Brain pericyte (primary cell): ENCODE measurements at regions not wholly inside any gene's neighbourhood (a gene's known extent, or its start where the extent isn't known, plus 50 kb on each side); places are given as distances from the start of the nearest gene placed in this dataset.

Source experiments
- DNase-seq: peaks from one replicate; pipeline ENCODE4 v3.0.0-alpha.2; 2012; ENCODE audit warnings: low read depth, low spot score

DNA sequence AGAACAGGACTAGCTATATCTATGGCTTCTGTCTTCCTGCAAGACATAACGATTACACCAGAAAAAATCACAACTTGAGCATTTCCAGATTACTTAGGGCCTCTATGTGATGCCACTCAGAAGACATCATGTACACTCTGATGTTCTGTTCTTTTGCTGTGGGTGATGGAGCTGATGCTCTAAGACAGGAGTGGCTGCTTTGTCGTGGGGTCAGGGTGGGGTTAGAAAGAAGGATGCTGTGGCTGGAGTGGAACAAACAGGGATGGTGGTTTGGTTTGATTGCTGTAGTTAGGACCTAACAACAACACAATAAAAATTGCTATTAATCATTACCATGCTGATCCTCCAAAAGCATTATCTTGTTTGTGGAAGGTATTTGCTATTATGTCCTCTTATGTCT, 120.3 kb upstream of the ARHGAP20 start:
- no peak for DNase-seq

DNA sequence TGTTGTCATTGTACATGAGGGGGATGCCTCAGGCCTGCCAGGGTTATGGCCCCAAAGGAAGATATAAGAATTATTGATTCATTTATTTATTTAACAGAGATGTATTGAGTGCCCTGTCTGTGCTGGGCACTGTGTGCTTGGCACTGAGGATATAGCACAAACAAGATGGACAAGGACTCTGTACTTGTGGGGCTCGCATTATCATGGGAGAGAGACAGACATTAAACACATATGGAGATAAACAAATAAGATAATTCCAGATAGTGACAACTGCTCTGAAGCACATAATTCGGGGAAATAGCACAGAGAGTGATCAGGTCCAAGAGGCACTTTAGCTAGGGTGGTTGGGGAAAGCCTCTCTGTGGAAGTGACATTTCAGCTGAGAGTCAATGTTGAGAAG, 119.8 kb upstream of the ARHGAP20 start:
- DNase-seq, result no peak

DNA sequence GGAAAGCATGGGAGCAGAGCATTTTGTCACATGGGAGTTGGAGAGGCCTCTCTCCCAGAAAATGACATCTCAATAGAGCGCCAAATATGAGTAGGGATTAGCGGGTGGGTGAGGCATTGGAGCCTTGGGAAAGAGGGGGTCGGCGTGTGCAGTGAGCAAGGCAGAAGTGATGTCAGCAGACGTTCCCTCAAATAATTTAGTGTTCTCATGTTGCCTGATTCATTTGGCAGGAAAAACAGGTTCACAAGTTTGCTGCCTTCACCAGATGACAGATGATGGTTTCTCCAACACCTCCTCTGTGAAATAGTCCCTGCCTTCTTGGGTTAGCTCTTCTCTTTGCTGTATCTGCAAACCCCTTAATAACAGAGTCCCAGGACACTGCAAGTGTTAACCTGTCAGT, 118.5 kb upstream of the ARHGAP20 start:
- DNase-seq, result no peak

DNA sequence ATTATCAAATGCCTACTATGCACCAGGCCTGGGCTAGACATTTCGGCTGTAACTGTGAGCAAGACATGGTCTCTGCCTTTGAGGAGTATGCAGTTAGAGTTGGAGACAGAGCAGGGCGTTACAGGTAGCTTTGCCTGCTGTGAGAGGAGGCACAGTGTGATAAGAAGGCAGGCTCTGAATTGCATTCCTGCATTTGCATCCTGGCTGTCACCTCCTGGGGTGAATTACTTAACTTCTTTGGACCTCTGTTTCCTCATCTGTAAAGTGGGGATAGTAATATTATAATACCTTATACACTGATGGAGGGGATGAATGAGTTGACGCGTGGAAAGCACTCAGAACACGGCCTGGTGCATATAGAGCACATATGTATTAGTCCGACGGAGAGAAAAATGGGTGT, 118.1 kb upstream of the ARHGAP20 start:
- DNase-seq, result no peak

DNA sequence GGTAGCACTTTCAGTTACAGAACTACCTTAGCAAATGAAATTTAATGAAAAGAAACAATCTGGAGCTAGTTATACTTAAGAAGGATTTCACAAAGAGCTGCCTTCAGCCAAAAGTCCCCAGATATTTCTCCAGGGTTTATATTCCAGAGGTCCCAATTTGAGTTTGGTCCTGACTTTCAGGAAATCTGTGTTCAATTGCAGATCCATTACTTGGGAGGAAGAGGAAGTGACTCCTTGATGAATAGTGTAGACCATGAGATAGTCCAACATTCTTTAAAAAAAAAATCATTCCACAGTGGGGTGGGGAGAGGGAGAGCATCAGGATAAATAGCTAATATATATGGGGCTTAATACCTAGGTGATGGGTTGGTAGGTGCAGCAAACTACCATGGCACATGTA, 117.6 kb upstream of the ARHGAP20 start:
- DNase-seq, result no peak

DNA sequence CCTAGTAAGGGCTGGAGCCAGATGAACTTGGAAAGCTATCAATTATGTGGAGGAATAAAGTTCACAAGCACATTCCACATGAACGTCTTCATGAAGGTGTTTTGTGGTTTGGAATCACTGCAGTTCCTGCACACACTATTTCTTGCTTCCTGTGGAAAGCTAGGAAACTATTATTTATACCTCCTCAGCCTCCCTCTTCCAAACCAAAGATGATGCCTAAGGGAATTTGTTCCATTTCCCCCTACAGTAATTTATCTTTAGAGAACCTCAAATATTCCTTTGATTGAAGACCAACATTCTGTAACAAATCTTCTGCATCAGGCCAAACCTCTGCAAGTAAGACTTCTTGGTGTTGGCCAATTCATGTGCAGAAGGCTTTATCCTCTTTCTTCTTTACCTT, 115.8 kb upstream of the ARHGAP20 start:
- no peak for DNase-seq

DNA sequence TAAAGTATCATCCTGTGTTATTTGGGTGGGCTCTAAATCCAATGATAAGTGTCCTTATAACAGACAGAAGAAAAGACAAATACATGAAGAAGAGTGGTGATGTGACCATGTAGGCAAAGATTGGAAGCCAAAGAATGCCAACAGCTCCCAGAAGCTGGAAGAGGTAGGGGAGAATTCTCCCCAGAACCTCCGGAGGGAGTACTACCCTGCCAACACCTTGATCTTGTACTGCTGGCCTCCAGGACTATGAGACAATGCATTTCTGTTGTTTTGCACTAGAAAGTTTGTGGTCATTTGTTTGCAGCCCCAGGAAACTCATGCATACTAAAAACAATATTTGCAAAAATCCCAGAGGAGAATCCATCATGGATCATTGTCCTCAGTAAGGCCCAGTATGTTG, 115.0 kb upstream of the ARHGAP20 start:
- DNase-seq, result no peak

DNA sequence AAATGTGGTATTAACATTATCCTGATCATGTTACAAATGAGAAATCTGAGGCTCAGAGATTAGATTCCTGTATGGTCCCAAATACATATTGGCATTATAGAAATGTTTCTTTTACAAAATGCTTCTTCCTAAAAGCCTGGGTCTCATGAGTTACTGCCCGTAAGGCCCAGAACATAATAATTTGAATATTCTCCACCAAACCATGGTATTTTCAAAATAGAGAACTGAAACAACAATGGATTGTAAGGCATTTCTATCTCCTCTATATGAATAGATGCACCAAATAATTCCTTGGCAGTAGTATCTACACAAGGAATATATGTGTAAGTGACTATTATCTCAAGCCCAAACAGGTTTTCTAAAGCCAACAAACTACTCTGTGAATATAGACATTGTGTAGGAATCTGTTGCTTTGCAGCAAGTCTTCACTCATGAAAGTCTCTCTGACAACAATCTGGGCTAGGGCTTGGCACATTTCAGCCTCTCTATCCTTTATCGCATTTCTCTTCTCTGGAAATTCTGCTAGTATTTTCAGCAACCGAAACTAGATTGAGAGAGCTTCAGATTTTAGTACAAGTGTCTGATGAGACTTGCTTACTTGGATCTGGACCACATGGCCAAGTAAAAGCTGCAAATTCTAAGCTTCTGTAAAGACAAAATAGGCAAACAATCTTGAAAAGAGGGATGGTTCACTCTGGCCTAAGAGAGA, 112.8 kb upstream of the ARHGAP20 start:
- no peak for DNase-seq

DNA sequence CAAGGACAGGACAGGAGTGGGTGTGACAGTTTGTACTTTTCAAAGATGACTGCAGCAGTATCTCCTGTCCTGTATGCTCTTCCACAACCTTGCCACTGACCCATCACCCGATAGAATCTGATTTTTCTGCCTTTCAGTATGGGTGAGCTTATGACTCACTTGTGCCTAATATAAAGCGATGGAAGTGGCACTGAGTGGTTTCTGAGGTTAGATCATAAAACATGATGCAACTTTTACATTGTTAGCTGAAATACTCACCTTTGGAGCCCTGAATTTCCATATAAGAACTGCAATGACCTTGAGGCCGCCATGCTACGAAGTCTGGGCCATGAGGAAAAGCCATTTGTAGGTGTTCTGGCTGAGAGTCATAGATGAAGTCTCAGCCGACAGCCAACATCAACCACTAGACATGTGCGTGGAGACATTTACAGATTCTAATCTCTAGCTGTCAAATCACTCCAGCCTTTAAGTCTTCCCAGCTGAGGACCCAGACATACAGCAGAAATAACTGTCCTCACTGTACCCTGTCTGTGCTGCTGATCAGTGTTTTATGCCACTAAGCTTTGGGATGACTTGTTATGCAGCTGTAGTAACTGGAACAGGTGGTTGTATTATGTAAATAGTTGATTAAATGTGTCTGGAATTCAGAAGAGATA, 105.9 kb upstream of the ARHGAP20 start:
- DNase-seq, result no peak

DNA sequence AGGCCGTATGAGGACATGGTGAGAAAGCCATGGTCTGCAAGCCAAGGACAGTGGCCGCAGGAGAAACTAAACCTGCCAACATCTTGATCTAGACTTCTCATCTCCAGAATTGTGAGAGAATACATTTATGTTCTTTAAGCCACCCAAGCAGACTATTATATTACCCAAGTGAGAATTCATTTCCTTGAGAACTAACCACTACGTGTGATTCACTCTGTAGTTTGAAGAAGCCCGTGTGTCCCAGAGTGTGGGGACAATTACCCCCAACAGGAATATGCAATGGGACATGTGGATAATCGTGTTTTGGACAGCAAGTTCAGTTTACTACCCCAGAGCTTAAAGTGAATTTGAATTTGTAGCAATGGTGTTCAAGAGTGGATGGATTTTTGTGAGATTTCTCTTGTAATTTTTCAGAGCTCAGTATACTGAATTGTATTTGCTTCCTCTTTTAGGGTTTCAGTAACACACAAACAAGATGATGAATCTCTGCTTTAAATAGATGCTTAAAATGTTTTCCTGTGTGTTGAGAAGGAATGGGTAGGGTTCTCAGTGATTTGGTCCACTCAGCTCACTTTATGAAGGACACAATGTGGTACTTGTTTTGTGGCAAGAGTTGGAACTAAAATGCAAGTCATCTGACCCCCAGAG, 100.0 kb upstream of the ARHGAP20 start:
- no peak for DNase-seq

DNA sequence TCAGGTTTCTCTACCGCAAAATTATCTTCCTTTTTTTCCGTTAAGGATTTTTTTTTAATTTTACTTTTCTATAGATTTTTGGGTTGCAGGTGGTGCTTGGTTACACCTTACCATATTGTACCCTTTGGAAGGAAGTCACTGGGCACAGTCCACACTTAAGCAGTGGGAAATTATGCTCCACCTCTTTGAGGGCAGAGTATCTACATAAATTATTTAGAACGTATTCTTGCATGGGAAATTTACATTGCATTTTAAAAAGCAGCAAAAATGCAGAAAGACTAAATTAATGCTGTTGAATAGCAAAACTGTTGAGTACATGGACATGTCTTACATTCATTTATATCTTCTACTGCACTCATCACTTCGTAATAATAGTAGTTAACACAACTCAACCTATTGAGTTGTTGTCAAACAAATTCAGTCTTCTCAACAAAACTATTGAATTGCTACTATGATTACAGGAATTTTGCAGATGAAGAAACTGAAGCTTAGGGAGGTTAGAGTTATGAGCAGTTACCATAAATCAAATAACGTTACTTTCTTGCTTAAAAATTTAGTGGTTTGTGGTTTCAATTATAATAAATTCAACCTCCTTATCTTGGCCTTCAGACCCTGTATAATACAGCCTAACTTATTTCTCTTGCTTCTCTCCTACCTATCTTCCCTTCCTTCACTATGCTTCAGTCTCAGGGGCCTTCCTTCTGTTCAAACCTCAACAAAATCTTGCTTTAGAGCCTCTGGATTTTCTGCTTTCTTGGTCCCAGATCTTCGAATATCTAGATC, 97.4 kb upstream of the ARHGAP20 start:
- no peak for DNase-seq

DNA sequence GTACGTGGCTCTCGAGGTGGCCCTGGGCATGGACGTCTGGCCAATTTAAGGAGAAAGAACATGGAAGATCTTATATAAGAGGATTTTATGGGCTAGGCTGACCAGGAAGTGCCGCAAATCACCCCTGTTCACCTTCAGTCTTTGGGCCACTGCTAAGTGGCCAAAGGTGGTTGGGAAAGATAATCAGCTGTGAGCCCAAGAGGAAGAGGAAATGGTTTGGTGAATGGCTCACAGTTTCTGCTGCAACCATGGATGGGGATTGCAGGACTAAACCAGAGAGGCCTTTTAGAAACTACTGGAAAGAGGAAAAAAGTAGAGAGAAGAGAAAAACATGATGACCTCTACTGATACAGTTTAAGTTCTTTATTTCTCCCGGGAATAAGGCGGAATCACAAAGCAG, 96.0 kb upstream of the ARHGAP20 start:
- no peak for DNase-seq

DNA sequence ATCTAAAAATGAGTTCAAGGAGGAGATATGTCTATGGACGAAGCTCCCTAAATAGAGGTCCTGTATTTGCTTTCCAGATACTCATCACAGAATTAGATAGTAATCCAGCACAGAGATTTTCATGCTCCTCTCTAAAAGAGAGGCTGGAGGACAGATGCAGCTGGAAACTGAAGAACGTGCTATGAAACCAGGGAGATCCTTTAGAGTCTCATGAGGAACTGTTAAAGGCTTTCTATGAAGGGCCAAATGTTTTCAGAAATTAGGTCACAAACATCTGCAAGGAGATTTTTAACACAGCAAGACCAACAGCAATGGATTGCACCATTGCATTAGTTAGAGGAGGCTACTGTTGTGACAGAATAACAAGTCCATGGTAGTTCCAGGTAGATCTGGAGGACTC, 95.6 kb upstream of the ARHGAP20 start:
- no peak for DNase-seq

DNA sequence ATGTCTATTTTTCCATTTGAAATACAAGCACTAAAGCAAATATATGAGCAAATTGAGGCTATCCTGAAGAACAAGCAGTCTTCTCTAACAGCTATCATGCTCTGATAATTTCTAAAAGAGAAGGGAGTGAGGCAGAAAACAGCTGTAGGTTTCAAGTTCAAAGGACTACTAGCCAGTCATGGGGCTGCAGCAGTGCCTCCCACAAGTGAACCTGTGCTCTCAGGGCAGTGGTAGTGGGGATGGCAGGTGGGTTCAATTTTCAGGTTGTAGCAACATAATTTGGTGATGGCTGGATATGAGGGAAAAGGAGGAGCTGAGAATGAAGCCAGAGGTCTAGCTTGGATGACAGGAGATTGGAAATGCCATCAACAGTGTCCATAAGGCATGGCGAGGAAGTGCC, 93.5 kb upstream of the ARHGAP20 start:
- no peak for DNase-seq

DNA sequence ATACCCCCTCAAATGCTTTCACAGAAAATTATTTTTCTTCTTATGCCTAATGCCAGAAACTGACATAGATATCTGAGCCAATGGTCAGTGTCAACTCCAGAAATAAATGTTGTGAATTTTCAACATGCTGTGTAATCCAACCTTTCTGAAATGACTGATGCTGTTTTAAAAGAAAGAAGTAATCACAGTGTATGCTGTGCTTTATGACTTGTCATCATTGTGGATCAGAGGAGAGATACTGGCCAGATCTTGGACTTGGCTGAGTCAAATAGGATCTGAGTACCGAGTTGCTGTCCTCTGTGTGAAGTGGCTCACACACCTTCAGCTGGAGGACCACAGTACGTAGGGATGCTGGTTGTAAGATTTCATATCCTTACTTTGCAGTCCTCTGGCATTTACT, 89.9 kb upstream of the ARHGAP20 start:
- DNase-seq, result no peak

DNA sequence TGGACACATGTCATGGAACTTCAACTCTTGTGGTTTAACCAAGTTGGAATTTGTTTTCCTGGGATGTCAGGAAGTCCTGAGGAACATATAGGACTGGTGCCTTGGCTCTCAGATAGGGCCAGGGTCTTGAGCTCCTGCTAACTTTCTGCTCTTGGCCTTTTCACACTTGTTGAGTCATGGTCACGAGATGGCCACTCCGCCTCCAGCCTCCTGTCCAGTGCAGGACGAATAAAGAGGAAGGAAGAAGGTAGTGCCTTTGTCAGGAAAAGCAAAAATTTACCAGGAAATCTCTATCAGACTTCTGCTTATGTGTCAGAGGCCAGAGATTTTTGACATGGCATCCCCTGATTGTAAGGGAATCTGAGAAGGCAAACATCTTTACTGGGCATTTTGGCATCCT, 89.1 kb upstream of the ARHGAP20 start:
- no peak for DNase-seq

DNA sequence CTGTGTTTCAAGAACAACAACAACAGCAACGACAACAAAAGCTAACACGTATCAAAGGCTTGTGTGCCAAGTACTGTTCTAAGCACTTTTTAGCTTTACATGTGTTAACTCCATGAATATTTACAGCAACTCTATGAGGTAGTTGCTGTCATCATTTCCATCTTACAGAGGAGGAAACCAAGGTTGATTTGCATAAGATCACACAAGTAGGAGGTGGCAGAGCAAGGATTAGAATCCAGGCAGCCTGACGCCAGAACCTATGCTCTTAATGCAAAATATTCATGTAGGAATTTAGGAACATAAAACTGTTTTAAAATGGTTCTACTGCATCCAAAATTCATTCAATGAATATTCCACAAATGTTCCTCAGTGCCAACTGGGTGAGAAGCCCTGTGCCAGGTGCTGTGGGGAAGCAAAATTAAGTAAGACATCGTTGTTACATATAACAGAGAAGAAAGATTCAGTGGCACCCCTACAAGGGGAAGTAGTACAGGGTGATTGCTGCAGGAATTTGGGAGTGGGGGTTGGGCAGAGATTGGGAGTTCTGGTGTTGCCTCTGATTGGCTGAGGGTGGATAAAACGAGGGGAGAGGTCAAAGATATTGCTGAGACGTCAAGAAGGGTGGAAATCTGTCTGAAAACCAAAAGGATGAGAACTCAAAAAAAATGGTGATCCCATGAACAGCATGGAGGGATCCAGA, 86.1 kb upstream of the ARHGAP20 start:
- no peak for DNase-seq

DNA sequence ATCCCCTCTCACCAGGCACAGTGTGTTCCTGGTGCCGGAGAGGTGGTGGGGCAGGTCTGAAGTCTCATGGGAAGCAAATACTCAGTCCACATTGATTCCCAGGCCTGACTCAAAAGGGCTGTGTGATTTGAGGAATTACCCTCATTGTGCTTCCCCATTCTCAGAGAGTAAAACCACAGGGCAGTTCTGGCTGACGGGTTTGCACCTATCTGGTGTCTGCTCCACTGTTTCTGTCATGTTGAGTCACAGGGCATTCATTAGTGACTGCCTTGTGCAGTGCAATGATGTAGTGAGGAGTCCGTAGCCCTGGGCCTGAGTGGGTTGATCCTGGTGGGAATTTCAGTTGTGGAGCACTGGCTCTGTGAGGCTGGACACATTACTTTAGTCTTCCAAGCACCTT, 85.2 kb upstream of the ARHGAP20 start:
- no peak for DNase-seq

DNA sequence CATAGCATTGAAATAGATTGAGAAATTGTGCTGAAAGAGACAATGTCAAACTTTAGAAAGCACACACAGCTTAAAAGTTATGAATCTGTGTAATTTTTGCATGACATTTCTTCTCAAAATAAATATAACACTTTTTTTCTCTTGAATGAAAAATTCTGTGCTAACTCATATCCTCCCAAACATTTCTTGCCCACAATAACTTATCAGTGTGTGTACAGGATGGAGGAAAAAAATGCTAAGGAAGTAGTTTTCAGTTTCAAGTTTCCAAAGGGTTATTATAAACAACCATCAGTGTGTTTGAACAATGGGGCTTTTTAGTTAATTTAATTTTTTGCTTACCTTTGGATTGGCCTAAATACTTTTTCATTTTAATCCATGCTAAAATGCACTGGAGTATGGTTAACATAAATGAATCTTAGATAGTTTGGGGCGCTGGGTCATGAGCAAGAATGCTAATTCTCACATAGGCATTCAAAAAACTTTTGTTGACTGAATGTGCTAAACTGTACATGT, 82.9 kb upstream of the ARHGAP20 start:
- no peak for DNase-seq

DNA sequence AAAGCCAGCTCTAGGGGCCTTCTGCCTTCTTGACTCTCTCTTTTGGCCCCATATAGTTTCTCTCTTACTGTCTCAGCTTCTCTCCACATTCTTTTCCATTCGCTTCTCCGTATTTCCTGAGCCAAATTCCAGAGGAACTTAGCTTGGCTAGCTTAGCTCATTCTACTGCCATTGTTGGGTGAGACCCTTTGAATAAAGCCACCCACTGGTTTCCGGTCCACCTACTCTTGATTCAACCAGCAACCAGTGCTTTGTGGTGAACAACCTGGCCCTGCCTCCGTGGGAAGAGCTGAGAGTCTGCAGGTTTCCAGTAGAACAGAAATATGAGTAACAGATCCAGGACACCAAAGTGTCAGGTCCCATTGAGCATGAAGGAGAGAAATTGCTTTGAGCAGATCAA, 81.3 kb upstream of the ARHGAP20 start:
- no peak for DNase-seq

DNA sequence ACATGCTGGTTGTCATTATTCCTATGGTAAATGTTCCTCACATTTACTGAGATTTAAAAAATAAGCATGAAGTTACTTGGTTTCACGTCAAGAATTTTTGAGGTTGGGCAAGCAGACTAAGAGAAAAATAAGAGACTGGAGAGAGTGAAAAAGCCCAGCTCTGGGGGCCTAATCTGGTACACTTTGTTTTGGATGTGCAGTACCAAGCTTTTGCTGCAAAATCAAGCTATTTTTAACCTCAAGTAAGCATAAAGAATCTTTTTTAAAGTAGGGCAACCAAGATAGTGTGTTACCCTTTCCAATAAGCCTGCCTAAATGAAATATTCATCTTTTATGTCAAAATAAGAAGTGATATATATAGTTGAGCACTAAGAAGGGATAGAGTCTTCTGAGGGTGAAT, 79.4 kb upstream of the ARHGAP20 start:
- DNase-seq, result no peak

DNA sequence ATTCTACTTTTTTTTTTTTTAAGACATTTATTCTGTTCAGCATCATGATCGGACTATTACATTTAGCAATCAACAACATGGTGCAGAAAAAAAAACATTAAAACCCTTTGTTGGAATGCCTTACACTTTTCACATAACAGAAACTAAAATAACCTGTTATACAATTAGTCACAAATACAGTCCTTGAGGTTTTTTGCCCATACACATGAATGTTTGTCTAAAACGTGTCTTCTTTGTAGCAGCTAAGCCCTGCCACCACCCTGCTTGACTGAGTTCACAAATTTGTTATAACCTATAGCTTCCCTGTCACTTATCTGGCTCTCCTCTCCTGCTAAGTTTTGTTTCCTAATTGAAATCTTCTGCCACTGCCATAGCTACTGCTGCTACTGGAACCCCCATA, 75.4 kb upstream of the ARHGAP20 start:
- DNase-seq, result no peak
